SK-N-SH treated with all-trans-retinoic acid at 6 μM for 48 hours (cell line): ENCODE measurements at regions not wholly inside any gene's neighbourhood (a gene's known extent, or its start where the extent isn't known, plus 50 kb on each side); places are given as distances from the start of the nearest gene placed in this dataset.
A peak's percentile ranks its signal among the peaks of the same experiment; 100 is the strongest.

Source experiments
- ATAC-seq: fragments of 200-7000 bp; cut with Tn5 transposase; 3 replicates; pipeline ENCODE4 v1.9.1; 2020; ENCODE audit warnings: mild to moderate bottlenecking, moderate library complexity
- ARNTL ChIP-seq: fragments of 450-650 bp; formaldehyde crosslinking; IDR thresholded peaks from 2 replicates; pipeline ENCODE4 v1.5.0; 2020; ENCODE audit warnings: low read depth, mild to moderate bottlenecking, moderate library complexity, borderline replicate concordance
- BACH2 ChIP-seq: fragments of 250-450 bp; sonication (Bioruptor Pico); IDR thresholded peaks from 2 replicates; pipeline ENCODE4 v1.9.0; 2021; ENCODE audit warnings: mild to moderate bottlenecking, borderline replicate concordance
- CREB5 ChIP-seq: fragments of 250-450 bp; sonication (Bioruptor Pico); IDR thresholded peaks from 2 replicates; pipeline ENCODE4 v1.5.1; 2020; ENCODE audit warnings: low read depth, mild to moderate bottlenecking, moderate library complexity
- ESRRG ChIP-seq: fragments of 250-450 bp; sonication (Bioruptor Pico); IDR thresholded peaks from 2 replicates; pipeline ENCODE4 v1.6.1; 2021; ENCODE audit warnings: mild to moderate bottlenecking
- GLIS3 ChIP-seq: fragments of 250-450 bp; sonication (Bioruptor Pico); IDR thresholded peaks from 2 replicates; pipeline ENCODE4 v1.5.0; 2020; ENCODE audit warnings: mild to moderate bottlenecking, moderate library complexity
- ISL1 ChIP-seq: fragments of 250-450 bp; sonication (Bioruptor Pico); IDR thresholded peaks from 2 replicates; pipeline ENCODE4 v2.1.2; 2022; ENCODE audit warnings: mild to moderate bottlenecking, moderate library complexity
- OSR1 ChIP-seq: fragments of 250-450 bp; sonication (Bioruptor Pico); IDR thresholded peaks from 2 replicates; pipeline ENCODE4 v1.8.0; 2022; ENCODE audit warnings: moderate library complexity, mild to moderate bottlenecking, inconsistent platforms
- PPARA ChIP-seq: fragments of 250-450 bp; sonication (Bioruptor Pico); IDR thresholded peaks from 2 replicates; pipeline ENCODE4 v1.5.0; 2020; ENCODE audit warnings: mild to moderate bottlenecking, borderline replicate concordance
- RARB ChIP-seq: fragments of 250-450 bp; sonication (Bioruptor Pico); IDR thresholded peaks from 2 replicates; pipeline ENCODE4 v1.8.0; 2021; ENCODE audit warnings: mild to moderate bottlenecking, moderate library complexity
- SNAI2 ChIP-seq: fragments of 250-450 bp; sonication (Bioruptor Pico); IDR thresholded peaks from 2 replicates; pipeline ENCODE4 v1.5.0; 2020; ENCODE audit warnings: mild to moderate bottlenecking, moderate library complexity
- TCF4 ChIP-seq: fragments of 250-450 bp; sonication (Bioruptor Pico); IDR thresholded peaks from 2 replicates; pipeline ENCODE4 v1.8.0; 2021; ENCODE audit warnings: mild to moderate bottlenecking, moderate library complexity, borderline replicate concordance
- TOX ChIP-seq: fragments of 250-450 bp; sonication (Bioruptor Pico); IDR thresholded peaks from 2 replicates; pipeline ENCODE4 v1.8.0; 2021; ENCODE audit warnings: mild to moderate bottlenecking, moderate library complexity, borderline replicate concordance
- ZC3H10 ChIP-seq: fragments of 250-450 bp; sonication (Bioruptor Pico); IDR thresholded peaks from 2 replicates; pipeline ENCODE4 v1.5.1; 2021; ENCODE audit warnings: mild to moderate bottlenecking, moderate library complexity
- ZFP3 ChIP-seq: fragments of 250-450 bp; sonication (Bioruptor Pico); IDR thresholded peaks from 2 replicates; pipeline ENCODE4 v1.5.0; 2020; ENCODE audit warnings: mild to moderate bottlenecking, moderate library complexity
- ZFP30 ChIP-seq: fragments of 450-650 bp; formaldehyde crosslinking; IDR thresholded peaks from 2 replicates; pipeline ENCODE4 v1.5.0; 2022; ENCODE audit warnings: mild to moderate bottlenecking, moderate library complexity
- ZNF565 ChIP-seq: fragments of 450-650 bp; formaldehyde crosslinking; conservative IDR thresholded peaks from 2 replicates; pipeline ENCODE4 v1.5.0; 2020; ENCODE audit warnings: low read depth, mild to moderate bottlenecking, moderate library complexity
- ZNF70 ChIP-seq: fragments of 450-650 bp; formaldehyde crosslinking; IDR thresholded peaks from 2 replicates; pipeline ENCODE4 v1.5.0; 2020; ENCODE audit warnings: mild to moderate bottlenecking, moderate library complexity
- ZNF8 ChIP-seq: fragments of 450-650 bp; formaldehyde crosslinking; IDR thresholded peaks from 2 replicates; pipeline ENCODE4 v1.5.0; 2020; ENCODE audit warnings: mild to moderate bottlenecking, moderate library complexity
- TF ChIP-seq, protein P1 (sequence below): fragments of 250-450 bp; sonication (Bioruptor Pico); IDR thresholded peaks from 2 replicates; pipeline ENCODE4 v1.5.0; 2020; ENCODE audit warnings: mild to moderate bottlenecking, moderate library complexity
- TF ChIP-seq, protein P2 (sequence below): fragments of 250-450 bp; sonication (Bioruptor Pico); IDR thresholded peaks from 2 replicates; pipeline ENCODE4 v1.8.0; 2020; ENCODE audit warnings: mild to moderate bottlenecking, moderate library complexity, borderline replicate concordance

DNA sequence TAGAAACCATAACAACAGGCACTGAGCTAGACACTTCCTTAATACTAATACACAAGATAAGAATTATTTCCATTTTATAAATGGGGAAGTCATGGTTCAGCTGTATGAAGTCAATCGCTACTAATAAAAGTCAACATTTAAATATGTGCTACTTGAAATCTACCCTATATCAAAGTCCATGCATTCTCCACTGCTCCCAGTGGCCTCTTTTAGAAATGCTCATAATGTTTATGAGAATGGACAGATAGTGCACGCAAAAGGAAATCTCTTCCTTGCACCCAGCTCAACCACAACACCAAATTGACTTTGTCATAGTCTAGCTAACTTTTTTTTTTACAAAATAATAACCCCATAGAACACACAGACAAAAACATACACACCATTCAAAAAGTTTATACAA, 281.7 kb upstream of the CXADR start:
- no peak for ATAC-seq
- TF ChIP-seq RARB (no peak), TOX (no peak), ZFP30 (CRISPR knock-in tag) (no peak), BACH2 (CRISPR knock-in tag) (no peak), ESRRG (no peak), ZNF565 (no peak), PPARA (no peak), ARNTL (CRISPR knock-in tag) (no peak), OSR1 (CRISPR knock-in tag) (no peak), ZNF70 (CRISPR knock-in tag) (no peak), GLIS3 (no peak), ZC3H10 (CRISPR knock-in tag) (no peak), TCF4 (no peak), ISL1 (CRISPR knock-in tag) (no peak), ZNF8 (CRISPR knock-in tag) (no peak)
- TF ChIP-seq, protein P1, sequence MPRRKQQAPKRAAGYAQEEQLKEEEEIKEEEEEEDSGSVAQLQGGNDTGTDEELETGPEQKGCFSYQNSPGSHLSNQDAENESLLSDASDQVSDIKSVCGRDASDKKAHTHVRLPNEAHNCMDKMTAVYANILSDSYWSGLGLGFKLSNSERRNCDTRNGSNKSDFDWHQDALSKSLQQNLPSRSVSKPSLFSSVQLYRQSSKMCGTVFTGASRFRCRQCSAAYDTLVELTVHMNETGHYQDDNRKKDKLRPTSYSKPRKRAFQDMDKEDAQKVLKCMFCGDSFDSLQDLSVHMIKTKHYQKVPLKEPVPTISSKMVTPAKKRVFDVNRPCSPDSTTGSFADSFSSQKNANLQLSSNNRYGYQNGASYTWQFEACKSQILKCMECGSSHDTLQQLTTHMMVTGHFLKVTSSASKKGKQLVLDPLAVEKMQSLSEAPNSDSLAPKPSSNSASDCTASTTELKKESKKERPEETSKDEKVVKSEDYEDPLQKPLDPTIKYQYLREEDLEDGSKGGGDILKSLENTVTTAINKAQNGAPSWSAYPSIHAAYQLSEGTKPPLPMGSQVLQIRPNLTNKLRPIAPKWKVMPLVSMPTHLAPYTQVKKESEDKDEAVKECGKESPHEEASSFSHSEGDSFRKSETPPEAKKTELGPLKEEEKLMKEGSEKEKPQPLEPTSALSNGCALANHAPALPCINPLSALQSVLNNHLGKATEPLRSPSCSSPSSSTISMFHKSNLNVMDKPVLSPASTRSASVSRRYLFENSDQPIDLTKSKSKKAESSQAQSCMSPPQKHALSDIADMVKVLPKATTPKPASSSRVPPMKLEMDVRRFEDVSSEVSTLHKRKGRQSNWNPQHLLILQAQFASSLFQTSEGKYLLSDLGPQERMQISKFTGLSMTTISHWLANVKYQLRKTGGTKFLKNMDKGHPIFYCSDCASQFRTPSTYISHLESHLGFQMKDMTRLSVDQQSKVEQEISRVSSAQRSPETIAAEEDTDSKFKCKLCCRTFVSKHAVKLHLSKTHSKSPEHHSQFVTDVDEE (CRISPR knock-in tag), result no peak

GRCh38 chr21:17231771-17232170, 281.1 kb upstream of the CXADR start:
- no peak for ATAC-seq
- no peak for TF ChIP-seq ZFP3 (CRISPR knock-in tag)
- TF ChIP-seq, protein P2, sequence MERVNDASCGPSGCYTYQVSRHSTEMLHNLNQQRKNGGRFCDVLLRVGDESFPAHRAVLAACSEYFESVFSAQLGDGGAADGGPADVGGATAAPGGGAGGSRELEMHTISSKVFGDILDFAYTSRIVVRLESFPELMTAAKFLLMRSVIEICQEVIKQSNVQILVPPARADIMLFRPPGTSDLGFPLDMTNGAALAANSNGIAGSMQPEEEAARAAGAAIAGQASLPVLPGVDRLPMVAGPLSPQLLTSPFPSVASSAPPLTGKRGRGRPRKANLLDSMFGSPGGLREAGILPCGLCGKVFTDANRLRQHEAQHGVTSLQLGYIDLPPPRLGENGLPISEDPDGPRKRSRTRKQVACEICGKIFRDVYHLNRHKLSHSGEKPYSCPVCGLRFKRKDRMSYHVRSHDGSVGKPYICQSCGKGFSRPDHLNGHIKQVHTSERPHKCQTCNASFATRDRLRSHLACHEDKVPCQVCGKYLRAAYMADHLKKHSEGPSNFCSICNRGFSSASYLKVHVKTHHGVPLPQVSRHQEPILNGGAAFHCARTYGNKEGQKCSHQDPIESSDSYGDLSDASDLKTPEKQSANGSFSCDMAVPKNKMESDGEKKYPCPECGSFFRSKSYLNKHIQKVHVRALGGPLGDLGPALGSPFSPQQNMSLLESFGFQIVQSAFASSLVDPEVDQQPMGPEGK, result no peak
- no peak for TF ChIP-seq RARB
- no peak for TF ChIP-seq OSR1 (CRISPR knock-in tag)
- TF ChIP-seq ISL1 (CRISPR knock-in tag), result no peak
- no peak for TF ChIP-seq ZNF8 (CRISPR knock-in tag)
- TF ChIP-seq TCF4, result no peak
- TF ChIP-seq TOX, result no peak
- TF ChIP-seq ZNF565, result no peak
- no peak for TF ChIP-seq CREB5 (CRISPR knock-in tag)
- no peak for TF ChIP-seq ZNF70 (CRISPR knock-in tag)
- no peak for TF ChIP-seq PPARA
- no peak for TF ChIP-seq ZC3H10 (CRISPR knock-in tag)

GRCh38 chr21:17238468-17238867, 274.4 kb upstream of the CXADR start:
- ATAC-seq, result no peak
- TF ChIP-seq ZNF8 (CRISPR knock-in tag) (no peak), PPARA (no peak), TOX (no peak), ESRRG (no peak), TCF4 (no peak), GLIS3 (no peak), RARB (no peak), ISL1 (CRISPR knock-in tag) (no peak), ZNF70 (CRISPR knock-in tag) (no peak), BACH2 (CRISPR knock-in tag) (no peak), SNAI2 (CRISPR knock-in tag) (no peak), ZFP30 (CRISPR knock-in tag) (no peak), ZNF565 (no peak), ARNTL (CRISPR knock-in tag) (no peak), OSR1 (CRISPR knock-in tag) (no peak)
- TF ChIP-seq, protein P1 (CRISPR knock-in tag), result no peak
- TF ChIP-seq, all 23 proteins: peak for 0

DNA sequence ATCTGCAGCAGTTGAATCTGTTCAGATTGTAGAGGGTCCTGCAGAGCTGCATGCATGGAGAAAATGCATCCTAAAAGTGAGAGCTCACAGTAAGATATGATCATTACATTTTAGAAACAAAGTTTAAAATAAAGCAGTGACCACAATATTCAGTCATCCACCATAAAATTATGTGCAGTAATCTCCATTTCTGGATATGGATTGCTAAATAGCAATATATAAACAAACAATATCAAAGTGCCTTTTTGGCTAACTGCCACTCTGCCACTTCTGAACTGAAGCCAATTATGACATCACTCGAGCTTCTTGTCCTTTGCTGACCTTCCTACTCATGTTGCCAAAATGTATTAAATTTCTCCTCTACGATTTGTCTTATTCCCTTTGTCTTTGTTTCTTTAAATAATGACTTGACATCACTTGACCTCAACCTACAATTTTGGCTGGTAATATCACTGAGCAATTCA, 262.0 kb upstream of the CXADR start:
- TF ChIP-seq, protein P2, result no peak
- peak; percentile 84 for TF ChIP-seq CREB5 (CRISPR knock-in tag)
- TF ChIP-seq ISL1 (CRISPR knock-in tag), result peak; percentile 97

More for the DNA sequence above, 262.0 kb upstream of the CXADR start:
- ATAC-seq, result no peak
